SU-DHL-6 (cell line): ENCODE measurements at regions not wholly inside any gene's neighbourhood (a gene's known extent, or its start where the extent isn't known, plus 50 kb on each side); places are given as distances from the start of the nearest gene placed in this dataset.
"Not testable (repeated sequence)": the region's sequence is repeated elsewhere in the genome, so short reads cannot be mapped to it uniquely, and the experiment has no call there.

Experiments used
- H2AFZ ChIP-seq: fragments of 200-600 bp; sonication (generic); 2 replicates; pipeline ENCODE4 v1.6.1; 2014; ENCODE audit warnings: low read depth, mild to moderate bottlenecking, moderate library complexity, mixed read lengths, antibody characterized with exemption, low read length; ENCODE audit not compliant: severe bottlenecking
- H3F3A ChIP-seq: fragments of 200-600 bp; shearing (Covaris generic); 2 replicates; pipeline ENCODE4 v1.6.0; 2016; ENCODE audit warnings: antibody characterized with exemption, mild to moderate bottlenecking; ENCODE audit not compliant: insufficient read depth
- H3K27ac ChIP-seq: fragments of 200-600 bp; sonication (generic); 2 replicates; pipeline ENCODE4 v1.5.1; 2016; ENCODE audit warnings: low read depth, mild to moderate bottlenecking, low read length, moderate library complexity, mixed read lengths
- H3K27me3 ChIP-seq: fragments of 200-600 bp; sonication (generic), shearing (Covaris generic); 2 replicates; pipeline ENCODE4 v1.6.0; 2014; ENCODE audit warnings: mild to moderate bottlenecking, low read length
- H3K36me3 ChIP-seq: fragments of 200-600 bp; sonication (generic); 2 replicates; pipeline ENCODE4 v1.6.1; 2014; ENCODE audit warnings: mild to moderate bottlenecking, low read length, mixed read lengths
- H3K4me2 ChIP-seq: fragments of 300-600, 200-600 bp; shearing (Covaris generic), sonication (generic); 2 replicates; pipeline ENCODE4 v1.6.0; 2014; ENCODE audit warnings: low read length, low read depth, mild to moderate bottlenecking; ENCODE audit not compliant: poor library complexity, severe bottlenecking
- H3K4me3 ChIP-seq: fragments of 200-600 bp; sonication (generic); 2 replicates; pipeline ENCODE4 v1.5.1; 2014; ENCODE audit warnings: antibody characterized with exemption, low read length, mild to moderate bottlenecking, mixed read lengths; ENCODE audit not compliant: insufficient read depth, poor library complexity, severe bottlenecking
- H3K79me2 ChIP-seq: fragments of 200-600 bp; sonication (generic); 2 replicates; pipeline ENCODE4 v1.6.1; 2014; ENCODE audit warnings: mild to moderate bottlenecking, low read length, moderate library complexity; ENCODE audit not compliant: insufficient read depth
- H3K9ac ChIP-seq: fragments of 200-600 bp; sonication (generic); 2 replicates; pipeline ENCODE4 v1.7.0; 2014; ENCODE audit warnings: mild to moderate bottlenecking, low read length
- H3K9me2 ChIP-seq: fragments of 200-600 bp; sonication (generic); replicated peaks from 2 replicates; pipeline ENCODE4 v1.6.1; 2014; ENCODE audit warnings: low read length; ENCODE audit not compliant: insufficient read depth
- H3K9me3 ChIP-seq: fragments of 200-600 bp; sonication (generic); 2 replicates; pipeline ENCODE4 v1.6.1; 2014; ENCODE audit warnings: low read length, mixed read lengths; ENCODE audit not compliant: insufficient read depth
- H4K20me1 ChIP-seq: fragments of 200-600 bp; sonication (generic); 2 replicates; pipeline ENCODE4 v1.6.1; 2014; ENCODE audit warnings: low read depth, mild to moderate bottlenecking, antibody characterized with exemption, low read length, moderate library complexity, mixed read lengths
- CTCF ChIP-seq: fragments of 200-600 bp; sonication (generic); IDR thresholded peaks from one replicate; pipeline ENCODE4 v1.5.1; 2017; ENCODE audit warnings: antibody characterized with exemption, mild to moderate bottlenecking, low read length, moderate library complexity; ENCODE audit not compliant: insufficient read depth, poor library complexity, severe bottlenecking
- EZH2phosphoT487 ChIP-seq: fragments of 200-600 bp; sonication (generic), shearing (Covaris generic); conservative IDR thresholded peaks from 2 replicates; pipeline ENCODE4 v1.6.1; 2018; ENCODE audit warnings: mild to moderate bottlenecking, antibody characterized with exemption, low read length, moderate library complexity, mixed read lengths

GRCh38 chr4:159859656-159860148, 756.8 kb downstream of the RAPGEF2 start:
- no peaks in the 10 kb centered on the region for H3K9me2 ChIP-seq
- no peaks in the 10 kb centered on the region for H4K20me1 ChIP-seq
- H2AFZ ChIP-seq = no peak overlapping the region
- no peaks in the 10 kb centered on the region for H3K27me3 ChIP-seq
- H3K79me2 ChIP-seq = no peaks in the 10 kb centered on the region
- H3K9ac ChIP-seq = no peak overlapping the region
- H3K9me3 ChIP-seq = no peaks in the 10 kb centered on the region
- no peak overlapping the region for H3K27ac ChIP-seq
- TF ChIP-seq CTCF (no peak), EZH2phosphoT487 (no peak)
- no peaks in the 10 kb centered on the region for H3K36me3 ChIP-seq
- no peak overlapping the region for H3K4me2 ChIP-seq
- no peak overlapping the region for H3K4me3 ChIP-seq
- no peaks in the 10 kb centered on the region for H3F3A ChIP-seq

- H3K9ac ChIP-seq = no peak overlapping the region
- TF ChIP-seq EZH2phosphoT487 = no peak
- TF ChIP-seq CTCF = no peak
- H3K27me3 ChIP-seq = no peaks in the 10 kb centered on the region
These were observed 758.1 kb downstream of the RAPGEF2 start for GRCh38 chr4:159860945-159861344.

GRCh38 chr4:159864337-159864736, 761.5 kb downstream of the RAPGEF2 start:
- H3K27me3 ChIP-seq = no peaks in the 10 kb centered on the region
- no peaks in the 10 kb centered on the region for H3K9me2 ChIP-seq
- H3K9ac ChIP-seq = no peak overlapping the region
- H4K20me1 ChIP-seq = no peaks in the 10 kb centered on the region
- H3F3A ChIP-seq = no peaks in the 10 kb centered on the region
- no peak overlapping the region for H2AFZ ChIP-seq
- H3K36me3 ChIP-seq = no peaks in the 10 kb centered on the region
- H3K27ac ChIP-seq = no peak overlapping the region
- H3K4me3 ChIP-seq = no peak overlapping the region
- no peak overlapping the region for H3K4me2 ChIP-seq
- no peaks in the 10 kb centered on the region for H3K79me2 ChIP-seq
- TF ChIP-seq EZH2phosphoT487 = no peak
- TF ChIP-seq CTCF = no peak
- no peaks in the 10 kb centered on the region for H3K9me3 ChIP-seq

More at GRCh38 chr4:159860945-159861344, 758.1 kb downstream of the RAPGEF2 start:
- no peaks in the 10 kb centered on the region for H3K79me2 ChIP-seq
- H4K20me1 ChIP-seq = no peaks in the 10 kb centered on the region
- H3K9me2 ChIP-seq = no peaks in the 10 kb centered on the region
- H2AFZ ChIP-seq = no peak overlapping the region
- no peaks in the 10 kb centered on the region for H3F3A ChIP-seq
- no peaks in the 10 kb centered on the region for H3K9me3 ChIP-seq
- H3K27ac ChIP-seq = no peak overlapping the region
- H3K4me3 ChIP-seq = no peak overlapping the region
- no peak overlapping the region for H3K4me2 ChIP-seq
- no peaks in the 10 kb centered on the region for H3K36me3 ChIP-seq

GRCh38 chr4:159867673-159868072, 764.8 kb downstream of the RAPGEF2 start:
- Histone ChIP-seq H3K27ac (no peak overlapping the region), H3K4me2 (no peak overlapping the region), H4K20me1 (no peaks in the 10 kb centered on the region), H3K79me2 (no peaks in the 10 kb centered on the region), H3K4me3 (no peak overlapping the region), H2AFZ (no peak overlapping the region), H3F3A (no peaks in the 10 kb centered on the region), H3K9me2 (no peaks in the 10 kb centered on the region), H3K27me3 (no peaks in the 10 kb centered on the region), H3K36me3 (no peaks in the 10 kb centered on the region), H3K9me3 (no peaks in the 10 kb centered on the region), H3K9ac (no peak overlapping the region)
- TF ChIP-seq EZH2phosphoT487 (no peak), CTCF (no peak)

- H3K9me3 ChIP-seq, H4K20me1 ChIP-seq, H3K4me3 ChIP-seq, H3F3A ChIP-seq, H3K27me3 ChIP-seq, H2AFZ ChIP-seq, H3K27ac ChIP-seq, H3K9ac ChIP-seq, H3K9me2 ChIP-seq, H3K36me3 ChIP-seq, H3K79me2 ChIP-seq, H3K4me2 ChIP-seq: not testable (repeated sequence)
These were observed 766.1 kb downstream of the RAPGEF2 start for GRCh38 chr4:159868936-159869335.
